OCI-LY1 (cell line): ENCODE measurements at regions not wholly inside any gene's neighbourhood (a gene's known extent, or its start where the extent isn't known, plus 50 kb on each side); places are given as distances from the start of the nearest gene placed in this dataset.
"Not testable (repeated sequence)": the region's sequence is repeated elsewhere in the genome, so short reads cannot be mapped to it uniquely, and the experiment has no call there.

Experiments
- H2AFZ ChIP-seq: fragments of 200-600 bp; sonication (generic), shearing (Covaris generic); 2 replicates; pipeline ENCODE4 v1.6.0; 2014; ENCODE audit warnings: antibody characterized with exemption, mild to moderate bottlenecking, low read length
- H3F3A ChIP-seq: fragments of 200-600 bp; sonication (generic), shearing (Covaris generic); 2 replicates; pipeline ENCODE4 v1.6.0; 2014; ENCODE audit warnings: mild to moderate bottlenecking, antibody characterized with exemption, low read length, moderate library complexity; ENCODE audit not compliant: insufficient read depth
- H3K27ac ChIP-seq: fragments of 200-600 bp; sonication (generic); 2 replicates; pipeline ENCODE4 v1.5.1; 2014; ENCODE audit warnings: low read length, mixed run types, mild to moderate bottlenecking, low read depth; ENCODE audit not compliant: poor library complexity, severe bottlenecking
- H3K27me3 ChIP-seq: fragments of 200-600 bp; sonication (generic); 2 replicates; pipeline ENCODE4 v1.6.0; 2014; ENCODE audit warnings: antibody characterized with exemption, mild to moderate bottlenecking, low read length, moderate library complexity; ENCODE audit not compliant: insufficient read depth
- H3K36me3 ChIP-seq: fragments of 200-600 bp; sonication (generic); 2 replicates; pipeline ENCODE4 v1.6.1; 2014; ENCODE audit warnings: mild to moderate bottlenecking, antibody characterized with exemption, low read length, moderate library complexity, mixed read lengths; ENCODE audit not compliant: insufficient read depth
- H3K4me1 ChIP-seq: fragments of 200-600 bp; sonication (generic); 2 replicates; pipeline ENCODE4 v1.5.1; 2014; ENCODE audit warnings: mild to moderate bottlenecking, low read length, moderate library complexity; ENCODE audit not compliant: insufficient read depth, severe bottlenecking
- H3K4me2 ChIP-seq: fragments of 200-600 bp; sonication (generic), shearing (Covaris generic); 2 replicates; pipeline ENCODE4 v1.6.1; 2014; ENCODE audit warnings: low read length
- H3K4me3 ChIP-seq: fragments of 200-600 bp; sonication (generic); 2 replicates; pipeline ENCODE4 v1.5.1; 2014; ENCODE audit warnings: low read length, low read depth, mild to moderate bottlenecking, mixed read lengths; ENCODE audit not compliant: poor library complexity, severe bottlenecking
- H3K79me2 ChIP-seq: fragments of 200-600 bp; shearing (Covaris generic); 2 replicates; pipeline ENCODE4 v1.6.1; 2016; ENCODE audit warnings: mixed run types, low read length, mixed read lengths; ENCODE audit not compliant: insufficient read depth
- H3K9ac ChIP-seq: fragments of 200-600 bp; sonication (generic), shearing (Covaris generic); 2 replicates; pipeline ENCODE4 v1.6.1; 2014; ENCODE audit warnings: mild to moderate bottlenecking, low read length, mixed read lengths
- H3K9me2 ChIP-seq: fragments of 200-600 bp; sonication (generic), shearing (Covaris generic); 2 replicates; pipeline ENCODE4 v1.6.1; 2014; ENCODE audit warnings: low read depth, mild to moderate bottlenecking, low read length, mixed read lengths
- H3K9me3 ChIP-seq: fragments of 200-600 bp; shearing (Covaris generic); 2 replicates; pipeline ENCODE4 v1.6.1; 2014; ENCODE audit warnings: low read length, mixed read lengths
- H4K20me1 ChIP-seq: fragments of 200-600 bp; sonication (generic), shearing (Covaris generic); 2 replicates; pipeline ENCODE4 v1.6.0; 2016; ENCODE audit warnings: mild to moderate bottlenecking, low read length; ENCODE audit not compliant: insufficient read depth
- CTCF ChIP-seq: fragments of 200-600 bp; sonication (generic), shearing (Covaris generic); IDR thresholded peaks from 2 replicates; pipeline ENCODE4 v1.5.1; 2017; ENCODE audit warnings: mild to moderate bottlenecking, antibody characterized with exemption, low read length, moderate library complexity, mixed read lengths
- EZH2 ChIP-seq: fragments of 200-600 bp; sonication (generic), shearing (Covaris generic); IDR thresholded peaks from 2 replicates; pipeline ENCODE4 v1.8.0; 2017; ENCODE audit warnings: borderline replicate concordance, mixed run types, mild to moderate bottlenecking, antibody characterized with exemption, low read length, moderate library complexity, mixed read lengths

GRCh38 chr15:77915961-77916330, 161.6 kb downstream of the TBC1D2B start:
- not testable (repeated sequence) for H3K27ac ChIP-seq, H3F3A ChIP-seq, H3K79me2 ChIP-seq, H3K27me3 ChIP-seq, H2AFZ ChIP-seq, H4K20me1 ChIP-seq, H3K9ac ChIP-seq, H3K4me1 ChIP-seq, H3K9me2 ChIP-seq, H3K9me3 ChIP-seq, H3K36me3 ChIP-seq, H3K4me2 ChIP-seq, H3K4me3 ChIP-seq

GRCh38 chr15:77915261-77915960, 162.1 kb downstream of the TBC1D2B start:
- Histone ChIP-seq H3K36me3 (no peaks in the 10 kb centered on the region), H3K27ac (no peak overlapping the region), H3K4me2 (no peak overlapping the region), H3F3A (no peaks in the 10 kb centered on the region), H4K20me1 (no peaks in the 10 kb centered on the region), H2AFZ (no peak overlapping the region), H3K9me2 (no peaks in the 10 kb centered on the region), H3K9ac (no peak overlapping the region), H3K4me3 (no peak overlapping the region), H3K27me3 (no peaks in the 10 kb centered on the region), H3K9me3 (no peaks in the 10 kb centered on the region), H3K4me1 (no peaks in the 10 kb centered on the region), H3K79me2 (no peaks in the 10 kb centered on the region)
- TF ChIP-seq EZH2 (no peak), CTCF (no peak)

GRCh38 chr15:77914531-77914930, 163.0 kb downstream of the TBC1D2B start:
- H3K9me2 ChIP-seq, H4K20me1 ChIP-seq, H3K79me2 ChIP-seq, H3K4me1 ChIP-seq, H3F3A ChIP-seq, H3K4me3 ChIP-seq, H3K36me3 ChIP-seq, H3K27me3 ChIP-seq, H3K9ac ChIP-seq, H2AFZ ChIP-seq, H3K9me3 ChIP-seq, H3K27ac ChIP-seq, H3K4me2 ChIP-seq: not testable (repeated sequence)

DNA sequence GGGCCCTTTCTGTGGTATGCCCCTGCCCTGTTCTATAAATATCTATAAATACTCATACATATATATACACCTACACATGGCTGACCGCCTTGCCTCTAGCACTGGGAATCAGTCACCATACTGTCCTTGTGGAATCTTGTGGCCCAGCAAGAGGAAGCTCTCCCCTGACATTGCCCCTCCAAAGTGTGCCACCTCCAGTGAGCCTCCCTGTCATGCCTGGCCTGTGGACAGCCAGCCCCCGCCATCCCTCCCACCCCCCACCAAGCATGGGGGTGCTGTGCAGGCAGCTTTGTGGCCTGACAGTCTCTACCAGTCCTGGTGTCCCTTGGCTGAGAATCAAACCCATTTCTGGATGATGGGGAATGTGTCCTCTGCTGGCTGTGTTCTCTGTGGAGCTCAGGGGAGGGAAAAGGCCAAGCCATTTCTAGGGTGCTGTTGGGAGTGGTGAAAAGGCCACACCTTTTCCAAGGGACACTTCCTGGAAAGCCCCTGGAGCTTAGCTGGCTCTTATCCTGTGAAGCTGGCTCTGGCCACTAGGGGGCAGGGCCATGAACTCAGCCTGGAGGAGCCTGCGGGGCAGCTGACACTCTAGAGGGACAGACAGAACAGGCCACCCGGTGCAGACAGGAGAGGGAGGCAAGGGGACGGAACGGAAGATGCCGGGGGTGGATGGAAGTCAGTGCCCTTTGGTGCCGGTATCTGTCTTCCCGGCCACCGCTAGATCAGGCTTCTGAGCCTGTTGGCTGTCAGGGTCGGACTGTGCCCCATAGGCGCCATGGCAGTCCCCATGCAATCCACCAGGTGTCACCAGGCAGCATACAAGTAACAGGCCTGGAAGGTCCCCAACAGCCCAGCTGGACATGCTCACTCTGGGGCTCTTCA, 167.2 kb downstream of the TBC1D2B start:
- not testable (repeated sequence) for H3F3A ChIP-seq, H3K27me3 ChIP-seq, H3K4me1 ChIP-seq, H3K27ac ChIP-seq, H2AFZ ChIP-seq, H3K79me2 ChIP-seq, H3K9me3 ChIP-seq, H3K36me3 ChIP-seq, H3K9me2 ChIP-seq, H4K20me1 ChIP-seq
- Histone ChIP-seq H3K9ac (peak overlapping the region; percentile 37; the same call in 1 of the 2 replicates), H3K4me3 (peak overlapping the region; percentile 51), H3K4me2 (peak overlapping the region; percentile 65)
- TF ChIP-seq CTCF = peak; percentile 77
